ENCODE measurements at regions not wholly inside any gene's neighbourhood (a gene's known extent, or its start where the extent isn't known, plus 50 kb on each side); places are given as distances from the start of the nearest gene placed in this dataset.

DNA sequence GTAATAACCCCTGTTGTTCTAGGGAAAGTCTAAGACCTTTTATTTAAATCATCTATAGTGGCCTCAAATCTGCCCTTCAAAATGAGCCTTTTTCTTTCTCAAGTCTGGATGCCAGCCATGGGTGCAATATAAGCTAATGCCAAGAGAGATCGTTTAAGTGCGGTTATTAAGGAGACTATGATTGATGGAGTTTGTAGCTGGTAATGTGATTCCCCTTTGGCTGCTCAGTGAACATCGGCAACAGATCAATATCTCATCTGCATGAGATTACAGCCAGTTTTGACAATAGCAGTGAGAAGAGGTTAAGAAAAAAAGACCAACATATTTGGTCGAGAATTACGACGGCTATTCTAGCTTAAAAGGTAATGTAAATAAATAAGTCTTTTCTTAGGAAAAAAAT is 1049.4 kb upstream of the NUDT12 start:
- CTCF ChIA-PET, result interaction anchor here (0.6 kb wide), 1 partner anchor 69 kb away, joined by 3 read pairs; no protein-coding TSS in a partner anchor
- no peak for DNase-seq
- Histone ChIP-seq H3K4me3 (ENCODE audit: low read depth in 2 of 2, low read length in 1 of 2) (no peak overlapping the region), H3K4me2 (no peak overlapping the region), H3K79me2 (ENCODE audit: insufficient read depth) (no peaks in the 10 kb centered on the region), H3K9ac (no peak overlapping the region), H3F3A (replicated peaks; ENCODE audit: insufficient read depth) (no peaks in the 10 kb centered on the region), H3K27me3 (ENCODE audit: insufficient read depth) (no peaks in the 10 kb centered on the region), H3K9me3 (no peaks in the 10 kb centered on the region; the same call in 1 of the 2 replicates), H4K20me1 (ENCODE audit: insufficient read depth) (no peaks in the 10 kb centered on the region), H3K36me3 (replicated peaks in 1 of 2; ENCODE audit: control insufficient read depth in 1 of 2, insufficient read depth in 2 of 2, low read length in 1 of 2) (no peaks in the 10 kb centered on the region), H3K4me1 (ENCODE audit: control insufficient read depth in 1 of 2, insufficient read depth in 2 of 2, low read depth in 1 of 2, low read length in 1 of 2) (no peaks in the 10 kb centered on the region), H3K9me2 (no peaks in the 10 kb centered on the region), H2AFZ (ENCODE audit: low read depth) (0 out of 2 replicates have a peak overlapping the region, but pooled peaks have one; percentile 14), H3K27ac (ENCODE audit: low read depth in 2 of 2, low read length in 1 of 2) (no peak overlapping the region)
- 74% methylated on average over 6 of the region's 6 CpGs for WGBS (ENCODE audit: low lambda C conversion rate)
- POLR2A ChIA-PET, result no interaction called here
- no peak for TF ChIP-seq FOSL2 (IDR thresholded peaks at IDR 0.05; ENCODE audit: borderline replicate concordance, low read depth)
- TF ChIP-seq, protein P1, sequence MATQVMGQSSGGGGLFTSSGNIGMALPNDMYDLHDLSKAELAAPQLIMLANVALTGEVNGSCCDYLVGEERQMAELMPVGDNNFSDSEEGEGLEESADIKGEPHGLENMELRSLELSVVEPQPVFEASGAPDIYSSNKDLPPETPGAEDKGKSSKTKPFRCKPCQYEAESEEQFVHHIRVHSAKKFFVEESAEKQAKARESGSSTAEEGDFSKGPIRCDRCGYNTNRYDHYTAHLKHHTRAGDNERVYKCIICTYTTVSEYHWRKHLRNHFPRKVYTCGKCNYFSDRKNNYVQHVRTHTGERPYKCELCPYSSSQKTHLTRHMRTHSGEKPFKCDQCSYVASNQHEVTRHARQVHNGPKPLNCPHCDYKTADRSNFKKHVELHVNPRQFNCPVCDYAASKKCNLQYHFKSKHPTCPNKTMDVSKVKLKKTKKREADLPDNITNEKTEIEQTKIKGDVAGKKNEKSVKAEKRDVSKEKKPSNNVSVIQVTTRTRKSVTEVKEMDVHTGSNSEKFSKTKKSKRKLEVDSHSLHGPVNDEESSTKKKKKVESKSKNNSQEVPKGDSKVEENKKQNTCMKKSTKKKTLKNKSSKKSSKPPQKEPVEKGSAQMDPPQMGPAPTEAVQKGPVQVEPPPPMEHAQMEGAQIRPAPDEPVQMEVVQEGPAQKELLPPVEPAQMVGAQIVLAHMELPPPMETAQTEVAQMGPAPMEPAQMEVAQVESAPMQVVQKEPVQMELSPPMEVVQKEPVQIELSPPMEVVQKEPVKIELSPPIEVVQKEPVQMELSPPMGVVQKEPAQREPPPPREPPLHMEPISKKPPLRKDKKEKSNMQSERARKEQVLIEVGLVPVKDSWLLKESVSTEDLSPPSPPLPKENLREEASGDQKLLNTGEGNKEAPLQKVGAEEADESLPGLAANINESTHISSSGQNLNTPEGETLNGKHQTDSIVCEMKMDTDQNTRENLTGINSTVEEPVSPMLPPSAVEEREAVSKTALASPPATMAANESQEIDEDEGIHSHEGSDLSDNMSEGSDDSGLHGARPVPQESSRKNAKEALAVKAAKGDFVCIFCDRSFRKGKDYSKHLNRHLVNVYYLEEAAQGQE (IDR thresholded peaks at IDR 0.05; ENCODE audit: low read depth, low read length), result no peak
- TF ChIP-seq, protein P2, sequence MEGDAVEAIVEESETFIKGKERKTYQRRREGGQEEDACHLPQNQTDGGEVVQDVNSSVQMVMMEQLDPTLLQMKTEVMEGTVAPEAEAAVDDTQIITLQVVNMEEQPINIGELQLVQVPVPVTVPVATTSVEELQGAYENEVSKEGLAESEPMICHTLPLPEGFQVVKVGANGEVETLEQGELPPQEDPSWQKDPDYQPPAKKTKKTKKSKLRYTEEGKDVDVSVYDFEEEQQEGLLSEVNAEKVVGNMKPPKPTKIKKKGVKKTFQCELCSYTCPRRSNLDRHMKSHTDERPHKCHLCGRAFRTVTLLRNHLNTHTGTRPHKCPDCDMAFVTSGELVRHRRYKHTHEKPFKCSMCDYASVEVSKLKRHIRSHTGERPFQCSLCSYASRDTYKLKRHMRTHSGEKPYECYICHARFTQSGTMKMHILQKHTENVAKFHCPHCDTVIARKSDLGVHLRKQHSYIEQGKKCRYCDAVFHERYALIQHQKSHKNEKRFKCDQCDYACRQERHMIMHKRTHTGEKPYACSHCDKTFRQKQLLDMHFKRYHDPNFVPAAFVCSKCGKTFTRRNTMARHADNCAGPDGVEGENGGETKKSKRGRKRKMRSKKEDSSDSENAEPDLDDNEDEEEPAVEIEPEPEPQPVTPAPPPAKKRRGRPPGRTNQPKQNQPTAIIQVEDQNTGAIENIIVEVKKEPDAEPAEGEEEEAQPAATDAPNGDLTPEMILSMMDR (IDR thresholded peaks at IDR 0.05), result no peak
- TF ChIP-seq RXRA (IDR thresholded peaks at IDR 0.05; ENCODE audit: borderline replicate concordance, low read depth), result no peak
- TF ChIP-seq PBX3 (IDR thresholded peaks at IDR 0.05), result no peak
- no peak for TF ChIP-seq JUND (IDR thresholded peaks at IDR 0.05)
- no peak for TF ChIP-seq GABPA (IDR thresholded peaks at IDR 0.05; ENCODE audit: low read depth)
- no peak for TF ChIP-seq ELF1 (IDR thresholded peaks at IDR 0.05)
- no peak for TF ChIP-seq SMC3 (IDR thresholded peaks at IDR 0.05; ENCODE audit: low read depth, low read length)
- TF ChIP-seq, protein P3, sequence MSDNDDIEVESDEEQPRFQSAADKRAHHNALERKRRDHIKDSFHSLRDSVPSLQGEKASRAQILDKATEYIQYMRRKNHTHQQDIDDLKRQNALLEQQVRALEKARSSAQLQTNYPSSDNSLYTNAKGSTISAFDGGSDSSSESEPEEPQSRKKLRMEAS (IDR thresholded peaks at IDR 0.05; ENCODE audit: low read depth), result no peak
- TF ChIP-seq MXI1 (IDR thresholded peaks at IDR 0.05; ENCODE audit: low read depth, low read length), result no peak
- TF ChIP-seq TAF1 (IDR thresholded peaks at IDR 0.05; ENCODE audit: borderline replicate concordance, low read depth, low read length), result no peak
- TF ChIP-seq CHD2 (IDR thresholded peaks at IDR 0.05; ENCODE audit: low read length, partially characterized antibody), result no peak
- no peak for TF ChIP-seq POLR2AphosphoS5 (IDR thresholded peaks at IDR 0.05; ENCODE audit: low read depth, low read length)
